ENCODE measurements at regions not wholly inside any gene's neighbourhood (a gene's known extent, or its start where the extent isn't known, plus 50 kb on each side); places are given as distances from the start of the nearest gene placed in this dataset.

DNA sequence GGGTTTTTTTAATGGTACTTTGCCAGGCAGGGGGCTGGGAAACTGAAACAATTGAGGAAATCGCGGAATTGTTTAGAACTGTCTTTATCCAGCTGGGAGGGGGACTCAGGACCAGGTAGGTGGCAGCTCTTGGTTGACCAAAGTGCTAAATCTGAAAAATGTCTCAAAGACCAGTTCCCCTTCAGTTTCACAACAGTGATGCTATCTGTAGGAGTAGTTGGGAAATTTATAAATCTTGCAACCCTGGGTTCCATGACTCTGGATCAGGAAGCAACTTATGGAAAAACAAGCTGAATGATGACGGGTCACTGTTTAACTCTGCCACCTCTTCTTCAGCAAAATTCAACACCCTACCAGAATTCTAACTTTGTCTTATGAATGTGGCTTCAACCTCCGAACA lies 99.7 kb downstream of the FAM50B start:
- TF ChIP-seq CTCF (IDR thresholded peaks at IDR 0.05; ENCODE audit: insufficient read depth, missing control alignments): no peak
- FAIRE-seq (no peak), DNase-seq (ENCODE audit: insufficient read length, low spot score) (no peak)

GRCh38 chr6:3949521-3949920 lies 100.3 kb downstream of the FAM50B start:
- TF ChIP-seq CTCF (IDR thresholded peaks at IDR 0.05; ENCODE audit: insufficient read depth, missing control alignments): no peak
- DNase-seq (ENCODE audit: insufficient read length, low spot score) (no peak), FAIRE-seq (no peak)

GRCh38 chr6:3956054-3956453 lies 106.9 kb downstream of the FAM50B start:
- no peak for FAIRE-seq
- TF ChIP-seq CTCF (IDR thresholded peaks at IDR 0.05; ENCODE audit: insufficient read depth, missing control alignments): no peak
- no peak for DNase-seq (ENCODE audit: insufficient read length, low spot score)

GRCh38 chr6:3957321-3957720 lies 108.1 kb downstream of the FAM50B start:
- FAIRE-seq: no peak
- no peak for TF ChIP-seq CTCF (IDR thresholded peaks at IDR 0.05; ENCODE audit: insufficient read depth, missing control alignments)
- no peak for DNase-seq (ENCODE audit: insufficient read length, low spot score)

DNA sequence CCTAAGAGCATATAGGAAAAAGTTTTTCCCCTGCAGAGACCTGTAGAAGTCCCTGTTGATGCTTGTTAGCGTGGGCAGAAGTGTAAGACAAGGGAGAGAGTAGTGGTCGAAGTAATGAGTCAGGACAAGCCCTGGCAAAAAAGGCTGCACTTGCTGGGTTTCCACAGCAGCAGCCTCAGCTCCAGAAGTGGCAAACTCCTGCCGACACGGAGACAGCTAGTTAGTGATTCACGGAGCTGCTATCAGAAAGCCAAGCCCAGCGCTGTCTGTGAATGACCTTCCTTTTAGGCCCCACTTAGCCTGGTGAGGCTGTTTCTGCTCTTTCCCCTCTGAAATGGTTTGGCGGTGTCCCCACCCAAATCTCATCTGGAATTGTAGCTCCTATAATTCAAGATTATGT lies 109.1 kb downstream of the FAM50B start:
- FAIRE-seq (no peak), DNase-seq (ENCODE audit: insufficient read length, low spot score) (no peak)
- no peak for TF ChIP-seq CTCF (IDR thresholded peaks at IDR 0.05; ENCODE audit: insufficient read depth, missing control alignments)

GRCh38 chr6:3959385-3959784 lies 110.2 kb downstream of the FAM50B start:
- no peak for DNase-seq (ENCODE audit: insufficient read length, low spot score)
- FAIRE-seq: no peak
- TF ChIP-seq CTCF (IDR thresholded peaks at IDR 0.05; ENCODE audit: insufficient read depth, missing control alignments): no peak

DNA sequence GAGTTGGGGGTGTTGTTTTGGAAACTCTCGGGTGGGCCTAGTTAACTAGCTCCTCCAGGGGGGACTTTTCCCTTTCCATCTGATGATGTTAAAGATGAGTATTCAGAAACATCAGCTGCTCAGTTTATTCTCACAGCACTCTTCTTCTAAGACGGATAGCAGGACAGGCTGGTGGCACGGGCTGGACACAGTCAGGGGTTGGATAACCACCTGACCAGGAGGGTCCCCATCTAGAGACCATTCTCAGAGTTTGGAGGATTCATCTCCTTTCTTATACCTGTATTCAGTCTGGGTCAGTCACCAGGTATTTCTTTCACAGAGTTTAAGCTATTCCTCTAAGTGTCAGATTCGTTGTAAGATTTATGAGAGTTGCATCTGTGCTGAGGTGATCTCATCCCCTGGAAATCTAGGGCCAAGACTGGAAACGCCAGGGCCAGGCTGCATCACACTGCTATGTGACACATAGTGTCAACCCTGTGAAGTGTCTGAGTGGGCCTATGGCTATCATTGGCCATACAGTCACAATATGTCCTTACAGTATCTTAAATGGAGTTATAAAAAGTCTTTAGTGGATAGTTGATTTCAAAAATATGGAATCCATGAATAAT lies 111.7 kb downstream of the FAM50B start:
- FAIRE-seq (no peak), DNase-seq (ENCODE audit: insufficient read length, low spot score) (no peak)
- TF ChIP-seq CTCF (IDR thresholded peaks at IDR 0.05; ENCODE audit: insufficient read depth, missing control alignments): no peak
